Neural progenitor cell (in vitro differentiated cells): ENCODE measurements at regions not wholly inside any gene's neighbourhood (a gene's known extent, or its start where the extent isn't known, plus 50 kb on each side); places are given as distances from the start of the nearest gene placed in this dataset.

Source experiments
- DNase-seq: peaks from one replicate; pipeline ENCODE4 v3.0.0-alpha.2; 2016; ENCODE audit warnings: low spot score
- H2AFZ ChIP-seq: fragments of 200-600 bp; sonication (generic); replicated peaks from 2 replicates; pipeline ENCODE4 v1.6.1; 2016; ENCODE audit warnings: antibody characterized with exemption
- H3F3A ChIP-seq: fragments of 200-600 bp; sonication (generic); 2 replicates; pipeline ENCODE4 v1.6.1; 2016; ENCODE audit warnings: antibody characterized with exemption, low read depth
- H3K27ac ChIP-seq: fragments of 200-600 bp; sonication (generic); 2 replicates; pipeline ENCODE4 v1.5.1; 2016; ENCODE audit warnings: mild to moderate bottlenecking
- H3K27me3 ChIP-seq: fragments of 200-600 bp; sonication (generic); 2 replicates; pipeline ENCODE4 v1.6.1; 2016; ENCODE audit warnings: mild to moderate bottlenecking, moderate library complexity
- H3K36me3 ChIP-seq: fragments of 200-600 bp; sonication (generic); 2 replicates; pipeline ENCODE4 v1.5.1; 2016
- H3K4me1 ChIP-seq: fragments of 200-600 bp; sonication (generic); 2 replicates; pipeline ENCODE4 v1.6.1; 2016; ENCODE audit warnings: mixed run types
- H3K4me2 ChIP-seq: fragments of 200-600 bp; sonication (generic); 2 replicates; pipeline ENCODE4 v1.6.1; 2016
- H3K4me3 ChIP-seq: fragments of 200-600 bp; sonication (generic); 2 replicates; pipeline ENCODE4 v1.5.1; 2016
- H3K79me2 ChIP-seq: fragments of 200-600 bp; sonication (generic); 2 replicates; pipeline ENCODE4 v1.6.1; 2016; ENCODE audit warnings: low read depth
- H3K9ac ChIP-seq: fragments of 200-600 bp; sonication (generic); 2 replicates; pipeline ENCODE4 v1.6.1; 2016
- H3K9me3 ChIP-seq: fragments of 200-600 bp; sonication (generic); 2 replicates; pipeline ENCODE4 v1.5.1; 2016; ENCODE audit warnings: low read depth
- H4K20me1 ChIP-seq: fragments of 200-600 bp; sonication (generic); 2 replicates; pipeline ENCODE4 v1.6.1; 2016; ENCODE audit warnings: low read depth
- H3K27ac Mint-ChIP-seq: 3 replicates; pipeline ENCODE4 v1.8.0; 2021; ENCODE audit warnings: mixed read lengths
- H3K27me3 Mint-ChIP-seq: 2 replicates; pipeline ENCODE4 v1.8.0; 2022; ENCODE audit warnings: low read depth, mild to moderate bottlenecking, inconsistent platforms, moderate library complexity, mixed read lengths; ENCODE audit not compliant: insufficient read depth
- H3K36me3 Mint-ChIP-seq: 3 replicates; pipeline ENCODE4 v1.8.0; 2021; ENCODE audit warnings: mixed read lengths
- H3K4me1 Mint-ChIP-seq: 3 replicates; pipeline ENCODE4 v1.8.0; 2021; ENCODE audit warnings: mixed read lengths
- H3K4me3 Mint-ChIP-seq: 3 replicates; pipeline ENCODE4 v1.8.0; 2021; ENCODE audit warnings: mild to moderate bottlenecking, moderate library complexity, mixed read lengths
- H3K9me3 Mint-ChIP-seq: 3 replicates; pipeline ENCODE4 v1.8.0; 2020; ENCODE audit warnings: mixed read lengths
- CTCF ChIP-seq: fragments of 200-600 bp; sonication (generic); IDR thresholded peaks from 2 replicates; pipeline ENCODE4 v1.5.1; 2017; ENCODE audit warnings: antibody characterized with exemption, mild to moderate bottlenecking
- EZH2 ChIP-seq: fragments of 200-600 bp; sonication (generic); IDR thresholded peaks from 2 replicates; pipeline ENCODE4 v1.6.1; 2017; ENCODE audit warnings: antibody characterized with exemption, mild to moderate bottlenecking, moderate library complexity
- EZH2phosphoT487 ChIP-seq: fragments of 200-600 bp; sonication (generic); IDR thresholded peaks from 2 replicates; pipeline ENCODE4 v1.6.1; 2017; ENCODE audit warnings: antibody characterized with exemption

- no peak overlapping the region for H3K9ac ChIP-seq
- H3F3A ChIP-seq: peaks cover 53% of the 10 kb centered on the region
- no peaks in the 10 kb centered on the region for H3K36me3 ChIP-seq
- Mint-ChIP-seq H3K36me3 (peaks cover 1% of the 10 kb centered on the region), H3K27ac (peak overlapping the region; percentile 55), H3K27me3 (peaks cover 22% of the 10 kb centered on the region), H3K4me1 (peaks cover 75% of the 10 kb centered on the region), H3K9me3 (no peaks in the 10 kb centered on the region), H3K4me3 (peak overlapping the region; percentile 28)
- peaks cover 44% of the 10 kb centered on the region for H3K27me3 ChIP-seq
- no peak for DNase-seq
- H3K79me2 ChIP-seq: no peaks in the 10 kb centered on the region
- no peaks in the 10 kb centered on the region for H3K9me3 ChIP-seq
- no peak overlapping the region for H2AFZ ChIP-seq
- H4K20me1 ChIP-seq: peaks cover 8% of the 10 kb centered on the region
- no peak for TF ChIP-seq CTCF
- TF ChIP-seq EZH2: no peak
- TF ChIP-seq EZH2phosphoT487: no peak
- H3K27ac ChIP-seq: no peak overlapping the region
- H3K4me2 ChIP-seq: peak overlapping the region; percentile 68
- peak overlapping the region; percentile 11 for H3K4me3 ChIP-seq
- peaks cover 41% of the 10 kb centered on the region for H3K4me1 ChIP-seq
Observed at GRCh38 chr7:91396-92175, 100.8 kb upstream of the FAM20C start.

- H3K4me3 Mint-ChIP-seq: peak overlapping the region; percentile 12
- H2AFZ ChIP-seq: no peak overlapping the region
- no peaks in the 10 kb centered on the region for H3K36me3 ChIP-seq
- H3K4me1 Mint-ChIP-seq: peaks cover 68% of the 10 kb centered on the region
- H4K20me1 ChIP-seq: peaks cover 8% of the 10 kb centered on the region
- H3K4me1 ChIP-seq: peaks cover 41% of the 10 kb centered on the region
- H3K27me3 Mint-ChIP-seq: peaks cover 19% of the 10 kb centered on the region
- no peak overlapping the region for H3K27ac ChIP-seq
- H3K27ac Mint-ChIP-seq: peak overlapping the region; percentile 55
- H3K27me3 ChIP-seq: peaks cover 49% of the 10 kb centered on the region
- H3K9me3 ChIP-seq: no peaks in the 10 kb centered on the region
- H3F3A ChIP-seq: peaks cover 58% of the 10 kb centered on the region
- TF ChIP-seq EZH2: no peak
- peak; percentile 93 for TF ChIP-seq EZH2phosphoT487
- no peaks in the 10 kb centered on the region for H3K79me2 ChIP-seq
- peak overlapping the region; percentile 11 for H3K4me3 ChIP-seq
- DNase-seq: peak; percentile 84
- peaks cover 1% of the 10 kb centered on the region for H3K36me3 Mint-ChIP-seq
- H3K4me2 ChIP-seq: peak overlapping the region; percentile 68
- H3K9ac ChIP-seq: no peak overlapping the region
- H3K9me3 Mint-ChIP-seq: peaks cover under 1% of the 10 kb centered on the region
Observed at GRCh38 chr7:92231-92674, 100.1 kb upstream of the FAM20C start.

GRCh38 chr7:92888-93672 is 99.3 kb upstream of the FAM20C start:
- Histone ChIP-seq H3K79me2 (no peaks in the 10 kb centered on the region), H3K27ac (no peak overlapping the region), H3K9me3 (no peaks in the 10 kb centered on the region), H3K4me3 (peak overlapping the region; percentile 11), H3F3A (peaks cover 58% of the 10 kb centered on the region), H3K9ac (no peak overlapping the region), H4K20me1 (peaks cover 8% of the 10 kb centered on the region), H3K27me3 (peaks cover 49% of the 10 kb centered on the region), H2AFZ (no peak overlapping the region), H3K4me2 (peak overlapping the region; percentile 68), H3K4me1 (peaks cover 41% of the 10 kb centered on the region), H3K36me3 (no peaks in the 10 kb centered on the region)
- Mint-ChIP-seq H3K27me3 (peaks cover 19% of the 10 kb centered on the region), H3K4me1 (peaks cover 66% of the 10 kb centered on the region), H3K36me3 (peaks cover 1% of the 10 kb centered on the region), H3K27ac (peak overlapping the region; percentile 88), H3K4me3 (no peak overlapping the region), H3K9me3 (peaks cover 3% of the 10 kb centered on the region)
- no peak for TF ChIP-seq CTCF
- TF ChIP-seq EZH2phosphoT487: no peak
- DNase-seq: no peak
